ENCODE measurements at regions not wholly inside any gene's neighbourhood (a gene's known extent, or its start where the extent isn't known, plus 50 kb on each side); places are given as distances from the start of the nearest gene placed in this dataset.

DNA sequence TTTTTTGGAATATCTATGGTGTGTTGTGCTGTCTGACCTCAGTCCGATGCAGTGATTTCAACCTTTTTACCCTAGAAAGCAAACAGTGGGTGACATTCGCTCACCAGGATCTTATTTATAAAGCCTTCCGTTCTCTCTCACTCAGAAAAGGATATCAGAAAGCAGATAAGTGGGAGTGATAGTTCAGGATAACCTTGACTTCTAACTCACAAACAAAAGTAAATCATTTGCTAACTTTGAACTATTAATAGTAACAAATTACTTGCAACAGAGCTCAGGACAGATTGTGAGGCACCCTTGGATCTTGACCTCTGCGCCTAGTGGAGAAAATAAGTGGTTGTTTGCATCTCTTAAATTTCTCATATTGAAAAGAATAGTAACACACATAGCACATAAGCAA, 637.1 kb upstream of the CITED2 start:
- H3F3A ChIP-seq (ENCODE audit: insufficient read depth), result no peaks in the 10 kb centered on the region
- no peaks in the 10 kb centered on the region for H3K27me3 ChIP-seq (ENCODE audit: low read length)
- H3K27ac ChIP-seq (ENCODE audit: low read depth, low read length), result no peak overlapping the region
- H3K36me3 ChIP-seq (ENCODE audit: low read length), result no peaks in the 10 kb centered on the region
- no peaks in the 10 kb centered on the region for H3K9me3 ChIP-seq (ENCODE audit: insufficient read depth, low read length)
- H2AFZ ChIP-seq (ENCODE audit: low read depth, low read length, severe bottlenecking), result no peak overlapping the region
- TF ChIP-seq EZH2phosphoT487 (conservative IDR thresholded peaks at IDR 0.05; ENCODE audit: low read length), result no peak
- TF ChIP-seq, protein P1, sequence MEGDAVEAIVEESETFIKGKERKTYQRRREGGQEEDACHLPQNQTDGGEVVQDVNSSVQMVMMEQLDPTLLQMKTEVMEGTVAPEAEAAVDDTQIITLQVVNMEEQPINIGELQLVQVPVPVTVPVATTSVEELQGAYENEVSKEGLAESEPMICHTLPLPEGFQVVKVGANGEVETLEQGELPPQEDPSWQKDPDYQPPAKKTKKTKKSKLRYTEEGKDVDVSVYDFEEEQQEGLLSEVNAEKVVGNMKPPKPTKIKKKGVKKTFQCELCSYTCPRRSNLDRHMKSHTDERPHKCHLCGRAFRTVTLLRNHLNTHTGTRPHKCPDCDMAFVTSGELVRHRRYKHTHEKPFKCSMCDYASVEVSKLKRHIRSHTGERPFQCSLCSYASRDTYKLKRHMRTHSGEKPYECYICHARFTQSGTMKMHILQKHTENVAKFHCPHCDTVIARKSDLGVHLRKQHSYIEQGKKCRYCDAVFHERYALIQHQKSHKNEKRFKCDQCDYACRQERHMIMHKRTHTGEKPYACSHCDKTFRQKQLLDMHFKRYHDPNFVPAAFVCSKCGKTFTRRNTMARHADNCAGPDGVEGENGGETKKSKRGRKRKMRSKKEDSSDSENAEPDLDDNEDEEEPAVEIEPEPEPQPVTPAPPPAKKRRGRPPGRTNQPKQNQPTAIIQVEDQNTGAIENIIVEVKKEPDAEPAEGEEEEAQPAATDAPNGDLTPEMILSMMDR (IDR thresholded peaks at IDR 0.05; ENCODE audit: insufficient read depth, low read length, poor library complexity, severe bottlenecking), result no peak
- H3K4me3 ChIP-seq (ENCODE audit: insufficient read depth, low read length, poor library complexity, severe bottlenecking), result no peak overlapping the region
- no peaks in the 10 kb centered on the region for H3K9me2 ChIP-seq (replicated peaks; ENCODE audit: insufficient read depth, low read length)
- no peaks in the 10 kb centered on the region for H4K20me1 ChIP-seq (ENCODE audit: low read depth, low read length)
- H3K9ac ChIP-seq (ENCODE audit: low read length), result no peak overlapping the region
- H3K4me2 ChIP-seq (ENCODE audit: low read depth, low read length, poor library complexity, severe bottlenecking), result no peak overlapping the region
- no peaks in the 10 kb centered on the region for H3K79me2 ChIP-seq (ENCODE audit: insufficient read depth, low read length)

DNA sequence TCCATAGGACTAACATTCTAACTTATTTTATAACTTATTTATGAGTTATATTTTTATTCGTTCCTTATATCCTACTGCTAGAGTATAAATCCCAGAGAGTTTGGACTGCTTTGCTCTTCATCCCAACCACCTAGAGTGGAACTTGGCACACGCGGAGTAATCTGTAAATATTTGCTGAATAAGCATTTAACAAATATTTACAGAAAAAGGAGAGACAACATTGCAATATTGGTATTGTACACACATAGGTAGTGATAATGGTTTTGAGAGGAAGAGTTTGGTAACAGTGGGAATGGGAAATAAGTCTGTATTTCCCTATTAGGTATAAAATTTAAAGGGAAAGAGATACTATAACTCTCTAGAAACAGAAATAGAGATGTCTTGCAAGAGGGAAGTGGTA, 634.8 kb upstream of the CITED2 start:
- Histone ChIP-seq H3K9ac (ENCODE audit: low read length) (no peak overlapping the region), H3K27ac (ENCODE audit: low read depth, low read length) (no peak overlapping the region), H3K9me3 (ENCODE audit: insufficient read depth, low read length) (no peaks in the 10 kb centered on the region), H2AFZ (ENCODE audit: low read depth, low read length, severe bottlenecking) (no peak overlapping the region), H3K4me3 (ENCODE audit: insufficient read depth, low read length, poor library complexity, severe bottlenecking) (no peak overlapping the region), H3K27me3 (ENCODE audit: low read length) (no peaks in the 10 kb centered on the region), H4K20me1 (ENCODE audit: low read depth, low read length) (no peaks in the 10 kb centered on the region), H3K79me2 (ENCODE audit: insufficient read depth, low read length) (no peaks in the 10 kb centered on the region), H3K9me2 (replicated peaks; ENCODE audit: insufficient read depth, low read length) (no peaks in the 10 kb centered on the region), H3K4me2 (ENCODE audit: low read depth, low read length, poor library complexity, severe bottlenecking) (no peak overlapping the region), H3K36me3 (ENCODE audit: low read length) (no peaks in the 10 kb centered on the region), H3F3A (ENCODE audit: insufficient read depth) (no peaks in the 10 kb centered on the region)
- no peak for TF ChIP-seq EZH2phosphoT487 (conservative IDR thresholded peaks at IDR 0.05; ENCODE audit: low read length)
- TF ChIP-seq, protein P1 (IDR thresholded peaks at IDR 0.05; ENCODE audit: insufficient read depth, low read length, poor library complexity, severe bottlenecking), result no peak

DNA sequence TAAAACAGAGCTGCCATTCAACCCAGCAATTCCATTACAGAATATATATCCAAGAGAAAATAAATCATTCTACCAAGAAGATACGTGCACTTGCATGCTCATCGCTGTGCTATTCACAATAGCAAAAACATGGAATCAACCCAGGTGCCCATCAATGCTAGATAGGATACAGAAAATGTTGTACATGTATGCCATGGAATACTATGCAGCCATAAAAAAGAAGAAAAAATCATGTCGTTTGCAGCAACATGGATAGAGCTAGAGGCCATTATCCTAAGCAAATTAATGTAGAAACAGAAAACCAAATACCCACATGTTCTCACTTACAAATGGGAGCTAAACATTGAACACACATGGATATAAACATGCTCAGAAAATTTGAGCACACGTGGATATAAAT, 633.1 kb upstream of the CITED2 start:
- no peak for TF ChIP-seq EZH2phosphoT487 (conservative IDR thresholded peaks at IDR 0.05; ENCODE audit: low read length)
- TF ChIP-seq, protein P1 (IDR thresholded peaks at IDR 0.05; ENCODE audit: insufficient read depth, low read length, poor library complexity, severe bottlenecking), result no peak
- Histone ChIP-seq H4K20me1 (ENCODE audit: low read depth, low read length) (no peaks in the 10 kb centered on the region), H3K9ac (ENCODE audit: low read length) (no peak overlapping the region), H3K4me3 (ENCODE audit: insufficient read depth, low read length, poor library complexity, severe bottlenecking) (no peak overlapping the region), H3K27me3 (ENCODE audit: low read length) (no peaks in the 10 kb centered on the region), H3K36me3 (ENCODE audit: low read length) (no peaks in the 10 kb centered on the region), H3K9me2 (replicated peaks; ENCODE audit: insufficient read depth, low read length) (no peaks in the 10 kb centered on the region), H3F3A (ENCODE audit: insufficient read depth) (no peaks in the 10 kb centered on the region), H3K4me2 (ENCODE audit: low read depth, low read length, poor library complexity, severe bottlenecking) (no peak overlapping the region), H3K79me2 (ENCODE audit: insufficient read depth, low read length) (no peaks in the 10 kb centered on the region), H3K27ac (ENCODE audit: low read depth, low read length) (no peak overlapping the region), H2AFZ (ENCODE audit: low read depth, low read length, severe bottlenecking) (no peak overlapping the region), H3K9me3 (ENCODE audit: insufficient read depth, low read length) (no peaks in the 10 kb centered on the region)
